Keratinocyte (primary cell): ENCODE measurements at regions not wholly inside any gene's neighbourhood (a gene's known extent, or its start where the extent isn't known, plus 50 kb on each side); places are given as distances from the start of the nearest gene placed in this dataset.
A peak's percentile ranks its signal among the peaks of the same experiment; 100 is the strongest.
"Not testable (repeated sequence)": the region's sequence is repeated elsewhere in the genome, so short reads cannot be mapped to it uniquely, and the experiment has no call there.

Experiments used
- DNase-seq: peaks from one replicate; pipeline ENCODE4 v3.0.0-alpha.2; 2011; ENCODE audit warnings: low read depth, missing footprints, low spot score
- FAIRE-seq: peaks from 2 replicates; lab custom pipeline; 2011; peaks lifted over from hg19 to GRCh38; lab: Jason Lieb, UNC
- H2AFZ ChIP-seq: 2 replicates; pipeline ENCODE4 v1.6.0; 2012; ENCODE audit warnings: low read length, control low read depth, inconsistent platforms; ENCODE audit not compliant: control insufficient read depth
- H3K27ac ChIP-seq: 2 replicates; pipeline ENCODE4 v1.5.1; 2011; ENCODE audit warnings: low read length; ENCODE audit not compliant: control insufficient read depth, insufficient read depth
- H3K27me3 ChIP-seq: 3 replicates; pipeline ENCODE4 v1.6.0; 2011; ENCODE audit warnings: low read length; ENCODE audit not compliant: control insufficient read depth, insufficient read depth; ENCODE audit errors: extremely low read depth
- H3K36me3 ChIP-seq, 2 experiments: 2 replicates in 1 of 2; 3 replicates in 1 of 2; pipeline ENCODE4 v1.5.1; 2011; ENCODE audit warnings: low read length in 2 of 2, mild to moderate bottlenecking in 1 of 2; ENCODE audit not compliant: control insufficient read depth in 2 of 2, insufficient read depth in 2 of 2; ENCODE audit errors: extremely low read depth in 1 of 2
- H3K4me1 ChIP-seq: 3 replicates; pipeline ENCODE4 v1.5.1; 2011; ENCODE audit warnings: low read length; ENCODE audit not compliant: control insufficient read depth, insufficient read depth; ENCODE audit errors: extremely low read depth
- H3K4me2 ChIP-seq: 3 replicates; pipeline ENCODE4 v1.6.0; 2011; ENCODE audit warnings: low read depth, low read length; ENCODE audit not compliant: control insufficient read depth, insufficient read depth; ENCODE audit errors: extremely low read depth
- H3K4me3 ChIP-seq, 3 experiments: fragments of 200-600 bp in 1 of 3; sonication (generic) in 1 of 3; 2 replicates in 2 of 3; 3 replicates in 1 of 3; pipeline ENCODE4 v1.5.1; 2011 to 2016; ENCODE audit warnings: low read length in 3 of 3, mild to moderate bottlenecking in 3 of 3, control low read depth in 2 of 3, inconsistent platforms in 1 of 3, low read depth in 1 of 3, mixed read lengths in 1 of 3, mixed run types in 1 of 3, moderate library complexity in 1 of 3; ENCODE audit not compliant: control insufficient read depth in 2 of 3, insufficient read depth in 2 of 3; ENCODE audit errors: extremely low read depth in 1 of 3
- H3K79me2 ChIP-seq: 2 replicates; pipeline ENCODE4 v1.6.0; 2012; ENCODE audit warnings: low read length; ENCODE audit not compliant: control insufficient read depth, insufficient read depth
- H3K9ac ChIP-seq: 3 replicates; pipeline ENCODE4 v1.6.0; 2011; ENCODE audit warnings: low read length; ENCODE audit not compliant: control insufficient read depth, insufficient read depth; ENCODE audit errors: extremely low read depth
- H3K9me1 ChIP-seq: 3 replicates; pipeline ENCODE4 v1.6.0; 2011; ENCODE audit warnings: low read length; ENCODE audit not compliant: control insufficient read depth, insufficient read depth; ENCODE audit errors: extremely low read depth
- H3K9me3 ChIP-seq: 2 replicates; pipeline ENCODE4 v1.5.1; 2012; ENCODE audit warnings: low read depth, low read length; ENCODE audit not compliant: control insufficient read depth
- H4K20me1 ChIP-seq: 3 replicates; pipeline ENCODE4 v1.6.0; 2011; ENCODE audit warnings: low read length; ENCODE audit not compliant: control insufficient read depth, insufficient read depth; ENCODE audit errors: extremely low read depth
- EZH2 ChIP-seq: IDR thresholded peaks from one replicate; pipeline ENCODE4 v1.6.1; 2012; ENCODE audit warnings: inconsistent platforms, mild to moderate bottlenecking, low read length, moderate library complexity
- dilution Hi-C: fragments of 300-500 bp; cut with MboI; formaldehyde crosslinking; loops from one replicate; pipeline ENCODE4 v1.7.0; 2020; ENCODE audit warnings: low sequenced_read_pairs; ENCODE audit not compliant: extremely low pct_ligation_motif_present
- TF ChIP-seq, protein P1 (sequence below), 3 experiments: IDR thresholded peaks in 1 of 3; conservative IDR thresholded peaks in 1 of 3; optimal IDR thresholded peaks in 1 of 3; 2 replicates in 2 of 3; 3 replicates in 1 of 3; pipeline versions ENCODE3 to v1.5.1; 2011; ENCODE audit warnings: low read length in 3 of 3, mild to moderate bottlenecking in 3 of 3, moderate library complexity in 2 of 3, control low read depth in 1 of 3, inconsistent platforms in 1 of 3; ENCODE audit not compliant: insufficient read depth in 2 of 3; ENCODE audit errors: extremely low read depth in 1 of 3

DNA sequence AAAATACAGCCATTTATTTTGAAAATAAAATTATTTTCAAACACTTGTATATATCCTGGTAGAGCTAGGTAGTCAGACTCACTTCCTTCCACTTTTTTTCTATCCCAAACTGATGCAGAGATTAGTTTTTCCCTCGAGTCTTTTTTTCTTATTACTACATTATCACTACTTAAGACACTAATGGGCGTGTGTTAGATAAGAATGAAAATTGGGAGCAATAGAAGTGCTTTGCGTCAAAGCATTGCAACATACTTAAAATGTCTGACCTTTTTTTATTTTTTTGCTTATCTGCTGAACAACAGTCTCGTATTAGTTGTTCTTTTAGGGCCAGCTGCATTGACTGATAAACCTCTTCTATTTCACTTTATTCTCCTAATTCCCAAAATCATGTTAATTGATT, 1278.7 kb downstream of the CDH12 start:
- Histone ChIP-seq H3K36me3 (no peaks in the 10 kb centered on the region), H2AFZ (no peak overlapping the region)

DNA sequence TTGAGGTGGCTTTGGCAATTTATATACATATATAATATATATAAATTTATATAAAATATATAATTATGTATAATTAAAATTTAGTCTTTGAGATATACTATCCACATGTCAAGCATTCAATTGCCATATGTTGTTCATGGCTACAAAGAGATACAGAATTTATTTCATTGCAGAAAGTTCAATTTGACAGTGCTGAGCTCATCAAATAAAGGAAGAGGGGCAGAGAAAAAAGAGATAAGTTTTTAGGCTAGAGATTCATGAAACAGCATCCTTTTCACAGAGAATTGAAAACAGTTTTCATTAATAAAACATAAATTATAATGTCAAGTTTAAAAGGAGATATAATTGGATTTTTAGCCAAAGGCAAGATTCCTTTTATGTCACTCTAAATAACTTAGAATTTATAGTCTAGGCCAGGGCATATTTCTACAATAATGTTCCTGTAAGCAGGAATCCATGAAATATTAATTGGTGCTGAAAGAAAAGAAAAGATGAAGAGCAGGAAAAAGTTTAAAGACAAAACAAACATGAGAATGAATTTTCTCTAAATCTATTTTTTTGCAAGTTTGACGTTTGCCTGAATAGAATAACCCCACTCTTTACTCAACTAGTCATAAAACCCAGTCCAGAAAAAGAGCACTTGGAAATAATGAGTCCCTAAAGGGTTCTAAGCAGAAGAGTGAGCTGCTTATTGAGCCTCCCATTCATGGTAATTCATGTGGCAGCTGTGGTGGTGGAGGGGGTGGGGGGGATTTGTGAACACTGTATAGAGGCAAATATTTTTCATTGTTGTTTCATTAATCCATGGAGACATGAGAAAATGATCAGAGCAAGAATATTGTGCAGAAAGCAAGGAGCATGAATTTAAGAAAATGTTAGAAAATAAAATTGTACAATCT, 1279.5 kb downstream of the CDH12 start:
- no peak for TF ChIP-seq EZH2
- TF ChIP-seq, protein P1, sequence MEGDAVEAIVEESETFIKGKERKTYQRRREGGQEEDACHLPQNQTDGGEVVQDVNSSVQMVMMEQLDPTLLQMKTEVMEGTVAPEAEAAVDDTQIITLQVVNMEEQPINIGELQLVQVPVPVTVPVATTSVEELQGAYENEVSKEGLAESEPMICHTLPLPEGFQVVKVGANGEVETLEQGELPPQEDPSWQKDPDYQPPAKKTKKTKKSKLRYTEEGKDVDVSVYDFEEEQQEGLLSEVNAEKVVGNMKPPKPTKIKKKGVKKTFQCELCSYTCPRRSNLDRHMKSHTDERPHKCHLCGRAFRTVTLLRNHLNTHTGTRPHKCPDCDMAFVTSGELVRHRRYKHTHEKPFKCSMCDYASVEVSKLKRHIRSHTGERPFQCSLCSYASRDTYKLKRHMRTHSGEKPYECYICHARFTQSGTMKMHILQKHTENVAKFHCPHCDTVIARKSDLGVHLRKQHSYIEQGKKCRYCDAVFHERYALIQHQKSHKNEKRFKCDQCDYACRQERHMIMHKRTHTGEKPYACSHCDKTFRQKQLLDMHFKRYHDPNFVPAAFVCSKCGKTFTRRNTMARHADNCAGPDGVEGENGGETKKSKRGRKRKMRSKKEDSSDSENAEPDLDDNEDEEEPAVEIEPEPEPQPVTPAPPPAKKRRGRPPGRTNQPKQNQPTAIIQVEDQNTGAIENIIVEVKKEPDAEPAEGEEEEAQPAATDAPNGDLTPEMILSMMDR (optimal IDR thresholded peaks at IDR 0.05 in 1 of 3, IDR thresholded peaks at IDR 0.05 in 1 of 3, conservative IDR thresholded peaks at IDR 0.05 in 1 of 3; ENCODE audit: extremely low read depth in 1 of 3, insufficient read depth in 2 of 3, low read length in 3 of 3), result no peak
- H3K4me1 ChIP-seq, result no peaks in the 10 kb centered on the region
- no peaks in the 10 kb centered on the region for H3K9me3 ChIP-seq
- FAIRE-seq (no peak), DNase-seq (no peak)
- H3K79me2 ChIP-seq, result no peaks in the 10 kb centered on the region
- H3K9me1 ChIP-seq, result no peaks in the 10 kb centered on the region
- H4K20me1 ChIP-seq, result no peaks in the 10 kb centered on the region
- no peak overlapping the region for H2AFZ ChIP-seq
- H3K36me3 ChIP-seq, result no peaks in the 10 kb centered on the region
- H3K27ac ChIP-seq, result no peak overlapping the region
- dilution Hi-C loops, result no loop called here
- no peaks in the 10 kb centered on the region for H3K27me3 ChIP-seq
- no peak overlapping the region for H3K4me2 ChIP-seq
- H3K4me3 ChIP-seq, result no peak overlapping the region
- no peak overlapping the region for H3K9ac ChIP-seq

More for the DNA sequence above, 1278.7 kb downstream of the CDH12 start:
- Histone ChIP-seq H3K9me1 (no peaks in the 10 kb centered on the region), H3K4me1 (no peaks in the 10 kb centered on the region), H3K27me3 (no peaks in the 10 kb centered on the region), H3K4me2 (no peak overlapping the region), H4K20me1 (no peaks in the 10 kb centered on the region), H3K79me2 (no peaks in the 10 kb centered on the region), H3K9ac (no peak overlapping the region), H3K27ac (no peak overlapping the region), H3K9me3 (no peaks in the 10 kb centered on the region), H3K4me3 (no peak overlapping the region)
- TF ChIP-seq, protein P1 (optimal IDR thresholded peaks at IDR 0.05 in 1 of 3, IDR thresholded peaks at IDR 0.05 in 1 of 3, conservative IDR thresholded peaks at IDR 0.05 in 1 of 3; ENCODE audit: extremely low read depth in 1 of 3, insufficient read depth in 2 of 3, low read length in 3 of 3), result no peak
- TF ChIP-seq EZH2, result no peak
- DNase-seq, result no peak
- dilution Hi-C loops, result no loop called here
- no peak for FAIRE-seq

DNA sequence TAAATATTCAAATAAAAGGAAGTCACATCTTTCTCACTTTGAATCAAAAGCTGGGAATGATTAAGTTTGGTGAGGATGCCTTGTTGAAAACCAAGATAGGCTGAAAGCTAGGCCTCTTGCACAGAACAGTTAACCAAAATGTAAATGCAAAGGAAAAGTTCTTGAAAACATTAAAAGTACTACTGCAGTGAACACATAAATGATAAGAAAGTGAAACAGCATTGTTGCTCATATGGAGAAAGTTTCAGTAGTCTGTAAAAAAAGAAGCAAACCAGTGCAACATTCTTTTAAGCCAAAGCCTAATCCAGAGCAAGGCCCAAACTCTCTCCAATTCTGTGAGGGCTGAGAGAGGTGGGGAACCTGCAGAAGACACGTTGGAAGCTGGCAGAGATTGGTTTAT, 1281.9 kb downstream of the CDH12 start:
- dilution Hi-C loops, H4K20me1 ChIP-seq, H3K27ac ChIP-seq: not testable (repeated sequence)

DNA sequence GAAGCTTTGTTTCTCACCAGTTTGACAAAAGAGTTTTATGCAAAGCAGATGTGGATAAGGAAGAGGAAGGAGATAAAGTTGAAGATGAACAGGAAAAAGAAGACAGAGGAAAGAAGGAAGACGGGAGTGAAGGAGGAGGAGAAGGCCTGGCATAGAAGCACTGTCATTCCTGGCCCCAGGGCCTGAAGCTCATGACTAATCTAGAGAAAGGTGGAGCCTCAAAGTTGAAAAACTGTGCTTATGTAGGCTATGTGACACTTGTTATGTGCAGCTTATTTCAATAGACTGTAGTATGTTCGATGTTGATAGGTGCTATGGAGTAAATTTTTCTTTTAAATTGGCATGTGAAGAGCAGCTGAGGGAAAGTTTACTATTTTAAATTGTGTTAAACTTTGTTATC, 1294.0 kb downstream of the CDH12 start:
- H3K79me2 ChIP-seq, H2AFZ ChIP-seq, H3K4me3 ChIP-seq, H3K4me2 ChIP-seq, dilution Hi-C loops, H3K9ac ChIP-seq, H3K9me1 ChIP-seq, DNase-seq, H3K27me3 ChIP-seq, H3K27ac ChIP-seq, H3K9me3 ChIP-seq, H4K20me1 ChIP-seq, H3K4me1 ChIP-seq, H3K36me3 ChIP-seq: not testable (repeated sequence)
- FAIRE-seq, result peak; percentile 56

More for the DNA sequence above, 1281.9 kb downstream of the CDH12 start:
- H3K36me3 ChIP-seq, FAIRE-seq, DNase-seq, H2AFZ ChIP-seq, H3K9ac ChIP-seq, H3K9me3 ChIP-seq, H3K4me1 ChIP-seq, H3K27me3 ChIP-seq, H3K4me3 ChIP-seq, H3K9me1 ChIP-seq, H3K4me2 ChIP-seq, H3K79me2 ChIP-seq: not testable (repeated sequence)
